Cardiac fibroblast (primary cell): ENCODE measurements at regions not wholly inside any gene's neighbourhood (a gene's known extent, or its start where the extent isn't known, plus 50 kb on each side); places are given as distances from the start of the nearest gene placed in this dataset.

Experiments used
- DNase-seq, 2 donors: peaks; one replicate each; pipeline versions ENCODE4 v3.0.0 to v3.0.0-alpha.2; 2010; ENCODE audit warnings: low read depth in 2 of 2
- H3K4me3 ChIP-seq, 2 donors: replicated peaks in 1 of 2; 1 replicate in 1 of 2; 2 replicates in 1 of 2; pipeline ENCODE4 v1.5.1; 2011; ENCODE audit warnings: low read depth in 2 of 2, low read length in 2 of 2, mild to moderate bottlenecking in 2 of 2, moderate library complexity in 1 of 2
- CTCF ChIP-seq: IDR thresholded peaks from one replicate; pipeline ENCODE4 v1.5.1; 2011; ENCODE audit warnings: low read depth, mild to moderate bottlenecking, low read length, inconsistent platforms

- DNase-seq, result no peak
- no peak overlapping the region for H3K4me3 ChIP-seq
- TF ChIP-seq CTCF, result no peak
These were observed 369.4 kb upstream of the SALL3 start for GRCh38 chr18:78610179-78610578.

- no peak for TF ChIP-seq CTCF
- DNase-seq, result no peak
- no peak overlapping the region for H3K4me3 ChIP-seq
These were observed 368.3 kb upstream of the SALL3 start for GRCh38 chr18:78611201-78611800.

- TF ChIP-seq CTCF, result no peak
- DNase-seq, result no peak
- H3K4me3 ChIP-seq, result no peak overlapping the region
These were observed 367.7 kb upstream of the SALL3 start for GRCh38 chr18:78611869-78612268.

- no peak for DNase-seq
- TF ChIP-seq CTCF, result no peak
- no peak overlapping the region for H3K4me3 ChIP-seq
These were observed 367.3 kb upstream of the SALL3 start for GRCh38 chr18:78612318-78612717.

GRCh38 chr18:78612801-78613200 lies 366.8 kb upstream of the SALL3 start:
- no peak for DNase-seq
- no peak for TF ChIP-seq CTCF
- no peak overlapping the region for H3K4me3 ChIP-seq

- TF ChIP-seq CTCF, result no peak
- H3K4me3 ChIP-seq, result no peak overlapping the region
- DNase-seq, result no peak
These were observed 360.9 kb upstream of the SALL3 start for GRCh38 chr18:78618726-78619125.

GRCh38 chr18:78619854-78620253 lies 359.8 kb upstream of the SALL3 start:
- no peak for DNase-seq
- TF ChIP-seq CTCF, result no peak
- H3K4me3 ChIP-seq, result no peak overlapping the region
